ENCODE measurements at regions not wholly inside any gene's neighbourhood (a gene's known extent, or its start where the extent isn't known, plus 50 kb on each side); places are given as distances from the start of the nearest gene placed in this dataset.
A peak's percentile ranks its signal among the peaks of the same experiment; 100 is the strongest.

GRCh38 chrX:141455103-141455502, 129.4 kb downstream of the SPANXA1 start:
- BruUV-seq (replicated peaks): no TSS peak
- ATAC-seq (no peak), FAIRE-seq (no peak), DNase-seq (ENCODE audit: extremely low read depth in 1 of 4, low spot score in 3 of 4) (no peak)
- no peaks in the 10 kb centered on the region for H3K9me3 ChIP-seq (replicated peaks; ENCODE audit: control insufficient read depth, insufficient read depth, low read depth, low read length)
- H3K9me1 ChIP-seq (ENCODE audit: control insufficient read depth, insufficient read depth, low read length): no peaks in the 10 kb centered on the region
- TF ChIP-seq CEBPG (CRISPR knock-in tag; IDR thresholded peaks at IDR 0.05) (no peak), CEBPG (tag; conservative IDR thresholded peaks at IDR 0.05 in 1 of 2, IDR thresholded peaks at IDR 0.05 in 1 of 2) (peak in 1 of 2 experiments; percentile 94; a peak in 2 of 4 replicates), CEBPB (tag; IDR thresholded peaks at IDR 0.05) (peak; percentile 85), RAD51 (IDR thresholded peaks at IDR 0.05; ENCODE audit: borderline replicate concordance, low read depth) (no peak), SMAD1 (IDR thresholded peaks at IDR 0.05; ENCODE audit: low read depth, low read length, partially characterized antibody) (no peak)
- H2AFZ ChIP-seq (ENCODE audit: low read depth, low read length): no peak overlapping the region
- no peak overlapping the region for H3K27ac ChIP-seq (ENCODE audit: extremely low read depth, low read depth, low read length)
- intact Hi-C loops (cut with micrococcal nuclease): no loop called here
- ChIA-PET CTCF (ENCODE audit: low intra/inter-chr PET ratio) (no interaction called here), POLR2A (no interaction called here)
- no peak overlapping the region for H3K4me2 ChIP-seq (ENCODE audit: insufficient read depth, low read length)
- in situ Hi-C loops (cut with MboI): no loop called here
- H3K9ac ChIP-seq (ENCODE audit: insufficient read depth in 1 of 2, low read depth in 2 of 2, low read length in 2 of 2): no peak overlapping the region
- H3K4me1 ChIP-seq (replicated peaks in 1 of 2; ENCODE audit: control insufficient read depth in 2 of 2, insufficient read depth in 2 of 2, low read length in 2 of 2): no peaks in the 10 kb centered on the region
- H3K4me3 ChIP-seq: no peak overlapping the region
- H3K27me3 ChIP-seq (ENCODE audit: control insufficient read depth in 2 of 2, insufficient read depth in 2 of 2, low read length in 2 of 2): no peaks in the 10 kb centered on the region
- H4K20me1 ChIP-seq (replicated peaks; ENCODE audit: control insufficient read depth, insufficient read depth, low read length): no peaks in the 10 kb centered on the region
- no peaks in the 10 kb centered on the region for H3K79me2 ChIP-seq (ENCODE audit: control insufficient read depth, insufficient read depth, low read length)
- H3K36me3 ChIP-seq (ENCODE audit: control insufficient read depth, insufficient read depth, low read length): no peaks in the 10 kb centered on the region
- WGBS (ENCODE audit: insufficient coverage, low coverage, missing lambda C conversion rate): 79% methylated on average over 2 of the region's 2 CpGs

GRCh38 chrX:141443922-141444321, 140.6 kb downstream of the SPANXA1 start:
- intact Hi-C loops (cut with micrococcal nuclease) (no loop called here), in situ Hi-C loops (cut with MboI) (no loop called here)
- H3K4me2 ChIP-seq (ENCODE audit: insufficient read depth, low read length): no peak overlapping the region
- no peaks in the 10 kb centered on the region for H3K79me2 ChIP-seq (ENCODE audit: control insufficient read depth, insufficient read depth, low read length)
- H3K4me3 ChIP-seq: no peak overlapping the region
- no peaks in the 10 kb centered on the region for H4K20me1 ChIP-seq (replicated peaks; ENCODE audit: control insufficient read depth, insufficient read depth, low read length)
- no peaks in the 10 kb centered on the region for H3K27me3 ChIP-seq (ENCODE audit: control insufficient read depth in 2 of 2, insufficient read depth in 2 of 2, low read length in 2 of 2)
- TF ChIP-seq HMGN3 (IDR thresholded peaks at IDR 0.05; ENCODE audit: borderline replicate concordance, extremely low read depth, insufficient read length, low read depth, low read length) (no peak), ESRRA (IDR thresholded peaks at IDR 0.05; ENCODE audit: borderline replicate concordance, low read depth) (no peak), ZNF668 (CRISPR knock-in tag; IDR thresholded peaks at IDR 0.05) (no peak), HMBOX1 (IDR thresholded peaks at IDR 0.05) (no peak)
- H2AFZ ChIP-seq (ENCODE audit: low read depth, low read length): no peak overlapping the region
- H3K4me1 ChIP-seq (replicated peaks in 1 of 2; ENCODE audit: control insufficient read depth in 2 of 2, insufficient read depth in 2 of 2, low read length in 2 of 2): no peaks in the 10 kb centered on the region
- H3K9me3 ChIP-seq (replicated peaks; ENCODE audit: control insufficient read depth, insufficient read depth, low read depth, low read length): no peaks in the 10 kb centered on the region
- no peaks in the 10 kb centered on the region for H3K36me3 ChIP-seq (ENCODE audit: control insufficient read depth, insufficient read depth, low read length)
- 0% methylated on average over 2 of the region's 2 CpGs for WGBS (ENCODE audit: insufficient coverage, low coverage, missing lambda C conversion rate)
- no peak overlapping the region for H3K27ac ChIP-seq (ENCODE audit: extremely low read depth, low read depth, low read length)
- CTCF ChIA-PET (ENCODE audit: low intra/inter-chr PET ratio): no interaction called here
- H3K9me1 ChIP-seq (ENCODE audit: control insufficient read depth, insufficient read depth, low read length): no peaks in the 10 kb centered on the region
- FAIRE-seq (no peak), DNase-seq (ENCODE audit: extremely low read depth in 1 of 4, low spot score in 3 of 4) (no peak), ATAC-seq (no peak)
- POLR2A ChIA-PET: no interaction called here
- H3K9ac ChIP-seq (ENCODE audit: insufficient read depth in 1 of 2, low read depth in 2 of 2, low read length in 2 of 2): no peak overlapping the region
- no TSS peak for BruUV-seq (replicated peaks)

Measured in K562 (cell line).